ENCODE measurements at regions not wholly inside any gene's neighbourhood (a gene's known extent, or its start where the extent isn't known, plus 50 kb on each side); places are given as distances from the start of the nearest gene placed in this dataset.

- Mint-ChIP-seq H3K36me3 (no peaks in the 10 kb centered on the region), H3K9me3 (peaks cover 0 to 4% (median 0%) of the 10 kb centered on the region in 3 donors), H3K27me3 (no peaks in the 10 kb centered on the region), H3K4me3 (no peak overlapping the region), H3K4me1 (no peaks in the 10 kb centered on the region), H3K27ac (no peak overlapping the region)
Measured at GRCh38 chr21:19844334-19844733, 1153.9 kb upstream of the NCAM2 start.

- no peaks in the 10 kb centered on the region for H3K4me1 Mint-ChIP-seq
- no peak overlapping the region for H3K4me3 Mint-ChIP-seq
- no peaks in the 10 kb centered on the region for H3K36me3 Mint-ChIP-seq
- no peaks in the 10 kb centered on the region for H3K27me3 Mint-ChIP-seq
- peaks cover 0 to 14% (median 4%) of the 10 kb centered on the region in 3 donors for H3K9me3 Mint-ChIP-seq
- no peak overlapping the region for H3K27ac Mint-ChIP-seq
Measured at GRCh38 chr21:19850157-19850556, 1148.1 kb upstream of the NCAM2 start.

GRCh38 chr21:19853061-19853460, 1145.1 kb upstream of the NCAM2 start:
- H3K27ac Mint-ChIP-seq = no peak overlapping the region
- H3K4me3 Mint-ChIP-seq = no peak overlapping the region
- H3K36me3 Mint-ChIP-seq = no peaks in the 10 kb centered on the region
- peaks cover 0 to 10% (median 4%) of the 10 kb centered on the region in 3 donors for H3K9me3 Mint-ChIP-seq
- no peaks in the 10 kb centered on the region for H3K27me3 Mint-ChIP-seq
- no peaks in the 10 kb centered on the region for H3K4me1 Mint-ChIP-seq

- Mint-ChIP-seq H3K27ac (no peak overlapping the region), H3K4me1 (no peaks in the 10 kb centered on the region), H3K27me3 (no peaks in the 10 kb centered on the region), H3K9me3 (peaks cover 0 to 10% (median 4%) of the 10 kb centered on the region in 3 donors), H3K36me3 (no peaks in the 10 kb centered on the region), H3K4me3 (no peak overlapping the region)
Measured at GRCh38 chr21:19853709-19854575, 1144.3 kb upstream of the NCAM2 start.

- peaks cover 0 to 12% (median 2%) of the 10 kb centered on the region in 3 donors for H3K9me3 Mint-ChIP-seq
- H3K4me1 Mint-ChIP-seq = no peaks in the 10 kb centered on the region
- no peak overlapping the region for H3K27ac Mint-ChIP-seq
- H3K27me3 Mint-ChIP-seq = no peaks in the 10 kb centered on the region
- H3K36me3 Mint-ChIP-seq = no peaks in the 10 kb centered on the region
- no peak overlapping the region for H3K4me3 Mint-ChIP-seq
Measured at GRCh38 chr21:19855522-19855921, 1142.7 kb upstream of the NCAM2 start.

- H3K4me3 Mint-ChIP-seq = no peak overlapping the region
- no peaks in the 10 kb centered on the region for H3K4me1 Mint-ChIP-seq
- H3K27ac Mint-ChIP-seq = no peak overlapping the region
- H3K36me3 Mint-ChIP-seq = no peaks in the 10 kb centered on the region
- H3K27me3 Mint-ChIP-seq = no peaks in the 10 kb centered on the region
- H3K9me3 Mint-ChIP-seq = peaks cover 0 to 4% (median 2%) of the 10 kb centered on the region in 3 donors
Measured at GRCh38 chr21:19864476-19864875, 1133.7 kb upstream of the NCAM2 start.

- no peak overlapping the region for H3K27ac Mint-ChIP-seq
- no peaks in the 10 kb centered on the region for H3K27me3 Mint-ChIP-seq
- peaks cover 0 to 4% (median 0%) of the 10 kb centered on the region in 3 donors for H3K9me3 Mint-ChIP-seq
- H3K4me1 Mint-ChIP-seq = no peaks in the 10 kb centered on the region
- no peaks in the 10 kb centered on the region for H3K36me3 Mint-ChIP-seq
- no peak overlapping the region for H3K4me3 Mint-ChIP-seq
Measured at GRCh38 chr21:19870682-19871081, 1127.5 kb upstream of the NCAM2 start.

GRCh38 chr21:19874521-19874920, 1123.7 kb upstream of the NCAM2 start:
- no peaks in the 10 kb centered on the region for H3K27me3 Mint-ChIP-seq
- peaks cover 0 to 8% (median 0%) of the 10 kb centered on the region in 3 donors for H3K9me3 Mint-ChIP-seq

GRCh38 chr21:19878133-19878532, 1120.1 kb upstream of the NCAM2 start:
- H3K27me3 Mint-ChIP-seq = no peaks in the 10 kb centered on the region
- no peaks in the 10 kb centered on the region for H3K4me1 Mint-ChIP-seq
- no peak overlapping the region for H3K27ac Mint-ChIP-seq
- H3K4me3 Mint-ChIP-seq = no peak overlapping the region
- peaks cover 0 to 11% (median 0%) of the 10 kb centered on the region in 3 donors for H3K9me3 Mint-ChIP-seq
- H3K36me3 Mint-ChIP-seq = no peaks in the 10 kb centered on the region

More at GRCh38 chr21:19874521-19874920, 1123.7 kb upstream of the NCAM2 start:
- H3K36me3 Mint-ChIP-seq = no peaks in the 10 kb centered on the region
- H3K4me1 Mint-ChIP-seq = no peaks in the 10 kb centered on the region
- H3K4me3 Mint-ChIP-seq = no peak overlapping the region
- H3K27ac Mint-ChIP-seq = no peak overlapping the region

GRCh38 chr21:19899645-19900044, 1098.6 kb upstream of the NCAM2 start:
- H3K27me3 Mint-ChIP-seq = no peaks in the 10 kb centered on the region
- no peaks in the 10 kb centered on the region for H3K4me1 Mint-ChIP-seq
- no peak overlapping the region for H3K4me3 Mint-ChIP-seq
- no peak overlapping the region for H3K27ac Mint-ChIP-seq
- H3K36me3 Mint-ChIP-seq = no peaks in the 10 kb centered on the region
- peaks cover 2 to 13% (median 3%) of the 10 kb centered on the region in 3 donors for H3K9me3 Mint-ChIP-seq

- Mint-ChIP-seq H3K27ac (no peak overlapping the region), H3K9me3 (peaks cover 2 to 13% (median 3%) of the 10 kb centered on the region in 3 donors), H3K4me1 (no peaks in the 10 kb centered on the region), H3K36me3 (no peaks in the 10 kb centered on the region), H3K4me3 (no peak overlapping the region), H3K27me3 (no peaks in the 10 kb centered on the region)
Measured at GRCh38 chr21:19900149-19900548, 1098.1 kb upstream of the NCAM2 start.

GRCh38 chr21:19908390-19908789, 1089.8 kb upstream of the NCAM2 start:
- no peak overlapping the region for H3K27ac Mint-ChIP-seq
- no peak overlapping the region for H3K4me3 Mint-ChIP-seq
- no peaks in the 10 kb centered on the region for H3K4me1 Mint-ChIP-seq
- peaks cover 0 to 4% (median 2%) of the 10 kb centered on the region in 3 donors for H3K9me3 Mint-ChIP-seq
- H3K36me3 Mint-ChIP-seq = no peaks in the 10 kb centered on the region
- no peaks in the 10 kb centered on the region for H3K27me3 Mint-ChIP-seq

- no peak overlapping the region for H3K4me3 Mint-ChIP-seq
- H3K4me1 Mint-ChIP-seq = no peaks in the 10 kb centered on the region
- H3K27ac Mint-ChIP-seq = no peak overlapping the region
- H3K27me3 Mint-ChIP-seq = no peaks in the 10 kb centered on the region
- H3K9me3 Mint-ChIP-seq = no peaks in the 10 kb centered on the region
- H3K36me3 Mint-ChIP-seq = peaks cover 2% of the 10 kb centered on the region
Measured at GRCh38 chr21:19914028-19914427, 1084.2 kb upstream of the NCAM2 start.

GRCh38 chr21:19921211-19921610, 1077.0 kb upstream of the NCAM2 start:
- Mint-ChIP-seq H3K27ac (no peak overlapping the region), H3K4me1 (no peaks in the 10 kb centered on the region), H3K36me3 (no peaks in the 10 kb centered on the region), H3K27me3 (no peaks in the 10 kb centered on the region), H3K9me3 (peaks cover 0 to 6% (median 0%) of the 10 kb centered on the region in 3 donors), H3K4me3 (no peak overlapping the region)

GRCh38 chr21:19922122-19922521, 1076.1 kb upstream of the NCAM2 start:
- no peaks in the 10 kb centered on the region for H3K36me3 Mint-ChIP-seq
- H3K4me1 Mint-ChIP-seq = no peaks in the 10 kb centered on the region
- H3K9me3 Mint-ChIP-seq = peaks cover 0 to 6% (median 0%) of the 10 kb centered on the region in 3 donors
- no peak overlapping the region for H3K27ac Mint-ChIP-seq
- H3K27me3 Mint-ChIP-seq = no peaks in the 10 kb centered on the region
- no peak overlapping the region for H3K4me3 Mint-ChIP-seq

GRCh38 chr21:19935467-19935866, 1062.7 kb upstream of the NCAM2 start:
- Mint-ChIP-seq H3K9me3 (peaks cover 0 to 20% (median 3%) of the 10 kb centered on the region in 3 donors), H3K27ac (no peak overlapping the region), H3K4me3 (no peak overlapping the region), H3K27me3 (no peaks in the 10 kb centered on the region), H3K4me1 (no peaks in the 10 kb centered on the region), H3K36me3 (no peaks in the 10 kb centered on the region)

Data from IgD-negative memory B cell (primary cell).